ENCODE measurements at regions not wholly inside any gene's neighbourhood (a gene's known extent, or its start where the extent isn't known, plus 50 kb on each side); places are given as distances from the start of the nearest gene placed in this dataset.
"Not testable (repeated sequence)": the region's sequence is repeated elsewhere in the genome, so short reads cannot be mapped to it uniquely, and the experiment has no call there.

DNA sequence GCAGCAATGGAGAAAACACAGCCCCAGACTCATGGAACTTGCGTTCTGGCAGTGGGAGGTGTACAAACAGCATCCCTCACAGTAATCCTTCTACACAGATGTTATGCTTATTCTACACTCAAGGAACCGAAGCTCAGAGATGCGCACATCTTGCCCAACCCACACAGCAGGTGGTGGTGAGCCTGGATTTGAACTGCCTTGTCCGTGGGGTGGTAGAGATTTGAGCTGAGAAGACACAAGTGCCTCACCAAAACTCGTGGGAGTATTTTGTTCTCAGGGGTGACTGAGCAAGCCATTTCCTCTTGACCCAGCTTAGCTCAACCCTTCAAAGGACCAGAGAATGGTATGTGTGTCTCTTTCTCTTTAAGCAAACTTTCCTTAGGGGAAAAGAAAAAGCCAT is 121.8 kb downstream of the NPIPB11 start:
- DNase-seq (ENCODE audit: insufficient read length); FAIRE-seq: not testable (repeated sequence)

- not testable (repeated sequence) for DNase-seq (ENCODE audit: insufficient read length); FAIRE-seq
These were observed 122.4 kb downstream of the NPIPB11 start for GRCh38 chr16:29284159-29284558.

- not testable (repeated sequence) for DNase-seq (ENCODE audit: insufficient read length); FAIRE-seq
These were observed 128.2 kb downstream of the NPIPB11 start for GRCh38 chr16:29278097-29278871.

DNA sequence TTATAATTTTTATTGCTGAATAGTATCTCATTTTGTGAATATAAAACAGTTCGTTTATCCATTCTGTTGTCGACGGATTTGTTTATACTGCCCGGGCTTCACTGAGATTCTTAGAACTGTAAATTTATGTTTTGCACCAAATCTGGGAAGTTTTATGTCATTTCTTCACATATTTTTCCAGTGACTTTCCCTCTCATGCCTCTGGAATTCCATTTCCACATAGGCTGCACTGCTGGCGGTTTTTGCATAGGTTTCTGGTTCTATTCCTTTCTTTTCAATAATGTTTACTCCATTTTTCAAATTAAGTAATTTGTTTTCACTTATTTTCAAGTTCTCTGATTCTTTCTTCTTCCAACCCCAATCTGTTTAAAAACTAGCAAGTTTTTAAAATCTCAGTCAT is 130.1 kb downstream of the NPIPB11 start:
- not testable (repeated sequence) for FAIRE-seq; DNase-seq (ENCODE audit: insufficient read length)

- FAIRE-seq; DNase-seq (ENCODE audit: insufficient read length): not testable (repeated sequence)
These were observed 132.2 kb downstream of the NPIPB11 start for GRCh38 chr16:29274055-29275035.

GRCh38 chr16:29273298-29274054 is 133.0 kb downstream of the NPIPB11 start:
- not testable (repeated sequence) for DNase-seq (ENCODE audit: insufficient read length); FAIRE-seq

GRCh38 chr16:29271721-29272675 is 134.5 kb downstream of the NPIPB11 start:
- not testable (repeated sequence) for DNase-seq (ENCODE audit: insufficient read length); FAIRE-seq

DNA sequence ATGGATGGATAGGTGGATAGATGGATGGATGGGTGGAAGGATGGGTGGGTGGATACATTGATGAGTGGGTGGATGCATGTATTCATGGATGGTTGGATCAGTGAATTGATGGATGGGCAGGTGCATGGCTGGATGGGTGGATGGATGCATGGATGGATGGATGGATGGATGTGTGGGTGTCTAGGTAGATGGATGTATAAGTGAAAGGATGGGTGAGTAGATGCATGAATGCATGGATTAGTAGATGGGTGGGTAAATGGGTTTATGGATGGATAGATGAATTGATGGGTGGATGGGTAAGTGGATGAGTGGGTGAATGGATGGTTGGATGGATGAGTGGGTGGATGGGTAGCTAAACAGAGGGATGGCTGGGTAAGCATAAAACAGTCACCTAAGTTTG is 135.6 kb downstream of the NPIPB11 start:
- DNase-seq (ENCODE audit: insufficient read length); FAIRE-seq: not testable (repeated sequence)

DNA sequence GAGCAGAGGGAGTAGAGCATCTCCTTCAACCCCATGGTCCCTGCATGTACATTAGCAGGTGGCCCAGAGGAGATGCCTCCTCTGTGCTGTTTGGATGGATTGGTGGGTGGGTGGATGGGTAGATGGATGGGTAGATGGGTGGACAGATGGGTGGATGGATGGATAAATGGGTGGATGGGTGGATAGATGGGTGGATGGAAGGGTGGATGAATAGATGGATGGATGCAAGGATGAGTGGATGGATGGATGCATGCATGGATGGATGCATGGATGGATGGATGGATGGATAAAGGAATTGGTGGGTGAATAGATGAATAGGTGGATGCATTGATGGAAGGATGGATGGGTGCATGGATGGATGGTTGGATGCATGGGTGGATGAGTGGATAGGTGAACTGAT is 136.5 kb downstream of the NPIPB11 start:
- DNase-seq (ENCODE audit: insufficient read length); FAIRE-seq: not testable (repeated sequence)

GRCh38 chr16:29269192-29269811 is 137.2 kb downstream of the NPIPB11 start:
- FAIRE-seq; DNase-seq (ENCODE audit: insufficient read length): not testable (repeated sequence)

DNA sequence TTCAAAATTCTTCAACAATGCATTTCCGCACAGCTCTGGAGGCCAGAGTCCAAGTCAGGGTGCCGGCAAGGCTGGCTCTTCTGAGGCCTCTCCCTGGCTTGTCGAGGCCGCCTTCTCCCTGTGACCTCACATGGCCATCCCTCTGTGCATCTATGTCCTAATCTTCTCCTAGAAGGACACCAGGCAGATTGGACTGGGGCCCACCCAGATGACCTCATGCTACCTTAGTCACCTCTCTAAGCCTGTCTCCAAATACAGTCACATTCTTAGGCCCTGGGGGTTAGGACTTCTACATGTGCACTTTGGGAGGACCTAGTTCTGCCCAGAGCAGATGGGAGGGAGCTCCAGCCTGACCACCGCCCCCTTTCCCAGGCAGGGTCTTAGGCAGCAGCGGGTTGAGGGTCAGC is 137.7 kb downstream of the NPIPB11 start:
- not testable (repeated sequence) for FAIRE-seq; DNase-seq (ENCODE audit: insufficient read length)

DNA sequence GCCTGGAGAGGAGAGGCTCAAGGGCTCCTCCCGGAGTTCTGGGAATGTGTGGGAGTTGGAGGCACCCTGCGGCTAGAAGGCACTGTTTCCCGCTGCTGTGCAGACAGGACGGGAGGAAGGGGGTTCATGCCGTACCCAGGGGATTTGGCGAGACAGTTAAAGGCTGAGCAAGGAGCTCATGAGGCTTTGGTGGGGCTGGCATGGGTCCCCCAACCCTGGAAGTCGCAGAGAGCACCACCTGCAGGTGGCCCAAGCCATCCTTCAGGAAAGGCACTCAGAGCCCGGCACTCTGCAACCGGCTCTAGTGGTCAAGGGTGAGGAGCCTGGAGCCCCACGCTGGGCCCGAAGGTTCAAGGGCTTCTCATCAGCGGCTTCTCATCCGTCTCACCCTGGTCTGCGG is 138.2 kb downstream of the NPIPB11 start:
- not testable (repeated sequence) for FAIRE-seq; DNase-seq (ENCODE audit: insufficient read length)

GRCh38 chr16:29267891-29268290 is 138.6 kb downstream of the NPIPB11 start:
- not testable (repeated sequence) for FAIRE-seq; DNase-seq (ENCODE audit: insufficient read length)

- not testable (repeated sequence) for DNase-seq (ENCODE audit: insufficient read length); FAIRE-seq
These were observed 139.4 kb downstream of the NPIPB11 start for GRCh38 chr16:29267055-29267619.

GRCh38 chr16:29266612-29267011 is 139.9 kb downstream of the NPIPB11 start:
- FAIRE-seq; DNase-seq (ENCODE audit: insufficient read length): not testable (repeated sequence)

DNA sequence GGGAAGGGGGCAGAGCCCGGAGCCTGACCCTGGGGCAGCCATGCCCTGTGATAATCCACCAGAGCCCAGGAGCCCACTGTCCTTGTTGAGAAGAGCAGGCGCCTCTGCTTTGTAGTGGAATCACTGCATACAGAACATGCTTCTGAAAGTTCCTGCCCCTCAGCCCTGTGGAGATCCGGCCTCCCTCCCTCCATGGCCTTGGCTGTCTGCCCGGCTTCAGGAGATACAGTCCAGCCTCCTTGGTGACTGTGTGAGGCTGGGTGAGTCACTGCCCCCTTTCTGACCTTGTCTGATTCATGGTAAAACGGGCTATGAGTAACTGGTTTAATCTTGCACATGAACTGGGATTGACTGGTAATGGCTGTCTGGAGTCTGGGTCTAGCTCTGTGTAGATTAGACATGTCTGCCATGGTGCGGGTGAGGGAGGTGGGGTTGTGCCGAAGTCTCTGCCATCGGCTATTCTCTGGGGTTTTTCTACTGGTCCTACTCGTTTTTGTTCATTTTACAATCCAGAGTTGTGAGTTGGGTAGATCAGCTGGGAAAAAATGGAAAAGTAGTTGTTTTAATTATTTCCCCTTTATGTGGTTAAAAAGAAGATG is 141.2 kb downstream of the NPIPB11 start:
- FAIRE-seq, result peak; percentile 42
- DNase-seq (ENCODE audit: insufficient read length), result not testable (repeated sequence)

DNA sequence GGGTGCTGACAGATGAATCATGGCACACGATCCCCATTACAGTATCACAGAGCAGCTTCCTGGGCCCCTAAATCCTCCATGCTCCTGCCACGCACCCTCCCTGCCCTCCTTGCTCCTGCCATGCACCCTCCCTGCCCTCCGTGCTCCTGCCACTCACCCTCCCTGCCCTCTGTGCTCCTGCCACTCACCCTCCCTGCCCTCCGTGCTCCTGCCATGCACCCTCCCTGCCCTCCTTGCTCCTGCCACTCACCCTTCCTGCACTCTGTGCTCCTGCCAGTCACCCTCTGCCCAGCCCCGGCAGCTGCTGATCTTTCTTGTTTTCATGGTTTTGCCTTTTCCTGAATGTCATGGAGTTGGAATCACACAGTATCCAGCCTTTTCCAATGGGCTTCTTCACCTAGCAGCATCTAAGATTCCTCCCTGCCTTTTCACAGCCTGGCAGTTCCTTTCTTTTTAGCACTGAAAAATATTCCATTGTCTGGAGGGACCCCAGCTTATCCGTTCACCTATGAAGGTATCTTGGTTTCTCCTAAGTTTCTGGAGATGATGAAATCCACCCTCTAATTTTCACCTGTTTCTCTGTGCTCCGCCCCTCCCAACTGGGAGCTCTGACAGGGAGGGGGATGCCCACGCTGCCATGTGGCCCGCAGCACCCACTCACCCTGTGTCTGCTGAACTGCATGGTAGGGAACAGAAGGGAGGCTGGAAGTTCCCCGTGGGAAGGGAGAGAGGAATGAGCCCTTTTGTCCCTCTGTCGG is 142.3 kb downstream of the NPIPB11 start:
- FAIRE-seq; DNase-seq (ENCODE audit: insufficient read length): not testable (repeated sequence)

All from GM12892 (cell line).